ENCODE measurements at regions not wholly inside any gene's neighbourhood (a gene's known extent, or its start where the extent isn't known, plus 50 kb on each side); places are given as distances from the start of the nearest gene placed in this dataset.

DNA sequence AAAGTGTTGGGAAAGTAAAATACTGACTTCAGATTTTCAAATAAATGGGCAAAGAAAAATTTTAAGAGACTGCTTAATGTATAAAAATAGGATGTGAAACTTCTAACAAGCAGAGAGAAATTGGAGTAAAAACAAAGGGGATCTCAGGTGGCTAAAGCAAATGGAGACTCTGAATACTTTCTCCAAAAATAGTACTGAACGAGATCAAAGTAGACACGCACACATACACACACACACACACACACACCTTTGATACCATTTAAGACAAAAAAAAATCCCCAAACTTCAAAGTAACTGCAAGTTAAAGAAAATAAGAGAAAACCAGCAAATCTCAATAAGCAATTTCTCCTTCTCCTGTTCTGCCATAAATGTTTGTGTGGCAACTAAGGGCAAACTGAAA lies 307.3 kb downstream of the CRPPA start:
- no peak for TF ChIP-seq CTCF (IDR thresholded peaks at IDR 0.05)
- Mint-ChIP-seq H3K36me3 (ENCODE audit: low read depth) (no peaks in the 10 kb centered on the region), H3K4me1 (no peaks in the 10 kb centered on the region), H3K4me3 (no peak overlapping the region), H3K27me3 (ENCODE audit: low read depth, poor library complexity) (no peaks in the 10 kb centered on the region), H3K27ac (no peak overlapping the region), H3K9me3 (peaks cover 57% of the 10 kb centered on the region)
- no peak for DNase-seq

- Mint-ChIP-seq H3K36me3 (ENCODE audit: low read depth) (no peaks in the 10 kb centered on the region), H3K9me3 (peaks cover 68% of the 10 kb centered on the region), H3K27ac (no peak overlapping the region), H3K27me3 (ENCODE audit: low read depth, poor library complexity) (no peaks in the 10 kb centered on the region), H3K4me1 (no peaks in the 10 kb centered on the region), H3K4me3 (no peak overlapping the region)
- DNase-seq, result no peak
- no peak for TF ChIP-seq CTCF (IDR thresholded peaks at IDR 0.05)
Observed at GRCh38 chr7:16113058-16113457, 308.3 kb downstream of the CRPPA start.

DNA sequence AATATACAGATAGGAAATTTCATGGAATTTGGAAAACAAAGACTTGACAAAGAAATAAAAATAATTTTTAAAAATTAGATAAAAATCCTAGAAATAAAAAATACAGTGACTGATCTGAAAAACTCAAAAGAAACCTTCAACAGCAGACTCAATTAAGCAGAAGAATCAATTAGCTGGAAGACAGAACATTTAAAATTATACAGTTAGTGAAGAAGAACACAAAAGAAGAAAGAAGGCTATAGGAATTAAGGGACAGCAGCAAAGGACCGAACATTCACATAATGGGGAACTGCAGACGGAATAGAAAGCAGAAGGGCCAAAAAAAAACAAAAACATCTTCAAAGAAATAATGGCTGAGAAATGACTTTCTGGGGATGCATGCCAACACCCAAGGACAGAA lies 314.5 kb downstream of the CRPPA start:
- H3K27ac Mint-ChIP-seq, result no peak overlapping the region
- no peak overlapping the region for H3K4me3 Mint-ChIP-seq
- DNase-seq, result no peak
- H3K36me3 Mint-ChIP-seq (ENCODE audit: low read depth), result peaks cover 5% of the 10 kb centered on the region
- no peaks in the 10 kb centered on the region for H3K4me1 Mint-ChIP-seq
- peaks cover 86% of the 10 kb centered on the region for H3K9me3 Mint-ChIP-seq
- no peak for TF ChIP-seq CTCF (IDR thresholded peaks at IDR 0.05)
- H3K27me3 Mint-ChIP-seq (ENCODE audit: low read depth, poor library complexity), result peaks cover 3% of the 10 kb centered on the region

DNA sequence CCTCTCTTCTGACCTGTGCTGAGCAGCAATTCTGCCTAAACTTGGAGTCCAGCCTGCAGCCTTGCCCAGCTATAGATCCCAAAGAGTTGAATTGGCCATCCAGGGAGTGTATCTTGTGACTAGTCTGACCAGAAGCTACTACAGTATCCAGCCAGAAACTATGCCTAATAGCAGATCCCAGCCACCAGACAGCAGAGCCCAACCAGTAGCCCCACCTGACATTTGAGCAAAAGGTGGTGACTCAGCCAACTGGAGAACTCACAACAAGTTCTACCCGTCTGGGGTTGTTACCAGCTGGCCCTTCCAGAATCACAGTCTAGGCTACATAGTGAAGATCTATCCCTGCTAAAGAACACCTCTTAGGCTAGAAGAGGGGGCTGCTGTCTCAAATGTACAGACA lies 315.0 kb downstream of the CRPPA start:
- H3K9me3 Mint-ChIP-seq, result peaks cover 89% of the 10 kb centered on the region
- TF ChIP-seq CTCF (IDR thresholded peaks at IDR 0.05), result no peak
- H3K27ac Mint-ChIP-seq, result no peak overlapping the region

DNA sequence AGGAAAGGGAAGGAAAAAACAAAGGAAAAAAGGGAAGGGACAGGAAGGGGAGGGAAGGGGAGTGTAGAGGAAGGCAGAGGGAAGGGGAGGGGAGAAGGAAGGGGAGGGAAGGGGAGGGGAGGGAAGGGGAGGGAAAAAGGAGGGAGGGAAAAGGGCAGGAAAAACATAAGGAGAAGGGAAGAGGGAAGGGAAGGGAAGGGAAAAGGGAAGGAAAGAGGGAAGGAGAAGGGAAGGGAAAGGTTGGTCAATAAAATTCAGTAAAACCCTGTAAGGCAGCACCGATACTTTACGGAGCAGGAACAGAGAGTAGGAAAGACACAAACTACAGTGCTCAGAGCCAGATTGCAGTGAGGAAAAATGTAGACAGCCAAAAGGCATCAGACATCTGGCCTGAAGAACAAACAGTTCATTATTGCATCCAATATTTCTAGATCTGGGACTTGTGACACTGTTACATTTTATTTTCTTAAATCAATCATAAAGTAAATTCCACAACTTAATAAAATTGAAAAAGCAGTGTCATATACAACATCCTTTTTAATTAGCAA lies 322.0 kb downstream of the CRPPA start:
- Mint-ChIP-seq H3K27ac (no peak overlapping the region), H3K27me3 (ENCODE audit: low read depth, poor library complexity) (peaks cover 3% of the 10 kb centered on the region), H3K4me1 (no peaks in the 10 kb centered on the region), H3K4me3 (no peak overlapping the region), H3K36me3 (ENCODE audit: low read depth) (no peaks in the 10 kb centered on the region), H3K9me3 (peaks cover 23% of the 10 kb centered on the region)
- TF ChIP-seq CTCF (IDR thresholded peaks at IDR 0.05), result no peak
- no peak for DNase-seq

More for the DNA sequence above, 315.0 kb downstream of the CRPPA start:
- Mint-ChIP-seq H3K4me1 (no peaks in the 10 kb centered on the region), H3K36me3 (ENCODE audit: low read depth) (peaks cover 5% of the 10 kb centered on the region), H3K4me3 (no peak overlapping the region), H3K27me3 (ENCODE audit: low read depth, poor library complexity) (peaks cover 3% of the 10 kb centered on the region)
- no peak for DNase-seq

- no peaks in the 10 kb centered on the region for H3K4me1 Mint-ChIP-seq
- peaks cover 3% of the 10 kb centered on the region for H3K27me3 Mint-ChIP-seq (ENCODE audit: low read depth, poor library complexity)
- H3K36me3 Mint-ChIP-seq (ENCODE audit: low read depth), result no peaks in the 10 kb centered on the region
- peaks cover 20% of the 10 kb centered on the region for H3K9me3 Mint-ChIP-seq
- DNase-seq, result peak; percentile 2
- H3K4me3 Mint-ChIP-seq, result no peak overlapping the region
- no peak overlapping the region for H3K27ac Mint-ChIP-seq
- peak; percentile 87 for TF ChIP-seq CTCF (IDR thresholded peaks at IDR 0.05)
Observed at GRCh38 chr7:16098585-16099179, 322.7 kb downstream of the CRPPA start.
